IMR-90 (cell line): ENCODE measurements at regions not wholly inside any gene's neighbourhood (a gene's known extent, or its start where the extent isn't known, plus 50 kb on each side); places are given as distances from the start of the nearest gene placed in this dataset.
A peak's percentile ranks its signal among the peaks of the same experiment; 100 is the strongest.

Experiments used
- ATAC-seq: fragments of 200-7000 bp; cut with Tn5 transposase; 2 replicates; pipeline ENCODE4 v1.9.1; 2020; ENCODE audit warnings: low read depth, mild to moderate bottlenecking, moderate library complexity
- BruUV-seq: library from RNA; stranded (reverse); fragments of 400-500 nt; replicated peaks from 2 replicates; lab custom pipeline; 2021; lab: Mats Ljungman, UMichigan
- CTCF ChIA-PET: fragments of 300-600 bp; formaldehyde crosslinking; extraction: SDS; loops from one replicate; lab custom pipeline; 2021; ENCODE audit warnings: antibody characterized with exemption; lab: Yijun Ruan, JAX
- POLR2A ChIA-PET: fragments of 300-600 bp; sonication (Branson Sonifier 250); formaldehyde crosslinking; loops from one replicate; lab custom pipeline; 2022; ENCODE audit warnings: antibody characterized with exemption; ENCODE audit not compliant: unreplicated experiment; lab: Charles Lee
- DNase-seq: peaks from one replicate; pipeline ENCODE4 v3.0.0; 2013
- H2AFZ ChIP-seq: replicated peaks from 2 replicates; pipeline ENCODE3; 2013; ENCODE audit warnings: low read length, mild to moderate bottlenecking; ENCODE audit not compliant: poor library complexity
- H2AK5ac ChIP-seq: 2 replicates; pipeline ENCODE4 v1.6.1; 2013; ENCODE audit warnings: low read depth, low read length, inconsistent platforms
- H2AK9ac ChIP-seq: replicated peaks from 2 replicates; pipeline ENCODE3; 2013; ENCODE audit warnings: mild to moderate bottlenecking, low read depth, low read length, moderate library complexity; ENCODE audit not compliant: poor library complexity
- H2BK120ac ChIP-seq: 2 replicates; pipeline ENCODE4 v1.6.1; 2013; ENCODE audit warnings: low read depth, low read length, inconsistent platforms
- H2BK15ac ChIP-seq: 3 replicates; pipeline ENCODE4 v1.6.1; 2013; ENCODE audit warnings: low read depth, low read length, inconsistent platforms
- H2BK20ac ChIP-seq: 2 replicates; pipeline ENCODE4 v1.6.1; 2013; ENCODE audit warnings: low read depth, mild to moderate bottlenecking, inconsistent platforms, low read length, moderate library complexity
- H2BK5ac ChIP-seq: 2 replicates; pipeline ENCODE4 v1.6.1; 2013; ENCODE audit warnings: mild to moderate bottlenecking, low read depth, low read length, inconsistent platforms; ENCODE audit not compliant: poor library complexity, severe bottlenecking
- H3K14ac ChIP-seq: replicated peaks from 2 replicates; pipeline ENCODE4 v1.6.1; 2013; ENCODE audit warnings: low read depth, low read length, inconsistent platforms
- H3K18ac ChIP-seq: 2 replicates; pipeline ENCODE4 v1.6.1; 2013; ENCODE audit warnings: low read depth, low read length, control low read depth
- H3K23ac ChIP-seq: 2 replicates; pipeline ENCODE4 v1.6.1; 2013; ENCODE audit warnings: low read depth, low read length, inconsistent platforms
- H3K27ac ChIP-seq: 2 replicates; pipeline ENCODE4 v1.5.1; 2013; ENCODE audit warnings: mild to moderate bottlenecking, control low read depth, low read length; ENCODE audit not compliant: insufficient read depth
- H3K27me3 ChIP-seq: 2 replicates; pipeline ENCODE4 v1.6.1; 2013; ENCODE audit warnings: low read length; ENCODE audit not compliant: control insufficient read depth, insufficient read depth
- H3K36me3 ChIP-seq: 2 replicates; pipeline ENCODE4 v1.6.1; 2013; ENCODE audit warnings: low read length, mixed read lengths; ENCODE audit not compliant: control insufficient read depth, insufficient read depth
- H3K4ac ChIP-seq: 2 replicates; pipeline ENCODE4 v1.6.1; 2013; ENCODE audit warnings: low read depth, low read length, inconsistent platforms
- H3K4me1 ChIP-seq: 2 replicates; pipeline ENCODE4 v1.6.1; 2013; ENCODE audit warnings: low read length, mixed read lengths; ENCODE audit not compliant: control insufficient read depth, insufficient read depth
- H3K4me2 ChIP-seq: 2 replicates; pipeline ENCODE4 v1.6.1; 2013; ENCODE audit warnings: low read depth, mild to moderate bottlenecking, control low read depth, low read length, moderate library complexity
- H3K4me3 ChIP-seq: 2 replicates; pipeline ENCODE4 v1.5.1; 2013; ENCODE audit warnings: low read depth, mild to moderate bottlenecking, control low read depth, low read length, moderate library complexity; ENCODE audit not compliant: insufficient read depth
- H3K56ac ChIP-seq: 2 replicates; pipeline ENCODE4 v1.6.1; 2013; ENCODE audit warnings: low read length, inconsistent platforms; ENCODE audit not compliant: insufficient read depth; ENCODE audit errors: extremely low read depth
- H3K79me1 ChIP-seq, 2 experiments: 2 replicates each; pipeline ENCODE4 v1.6.1; 2013; ENCODE audit warnings: low read length in 2 of 2, inconsistent platforms in 1 of 2, low read depth in 1 of 2
- H3K9ac ChIP-seq: 2 replicates; pipeline ENCODE4 v1.6.1; 2013; ENCODE audit warnings: low read depth, low read length, control low read depth
- H3K9me1 ChIP-seq: 2 replicates; pipeline ENCODE4 v1.6.1; 2013; ENCODE audit warnings: low read length, inconsistent platforms; ENCODE audit not compliant: insufficient read depth
- H3K9me3 ChIP-seq: 2 replicates; pipeline ENCODE4 v1.6.1; 2013; ENCODE audit warnings: low read length; ENCODE audit not compliant: control insufficient read depth, insufficient read depth
- H4K20me1 ChIP-seq: 2 replicates; pipeline ENCODE4 v1.6.1; 2013; ENCODE audit warnings: low read length, inconsistent platforms; ENCODE audit not compliant: insufficient read depth
- H4K5ac ChIP-seq: 2 replicates; pipeline ENCODE4 v1.6.1; 2013; ENCODE audit warnings: mild to moderate bottlenecking, low read depth, low read length, control low read depth
- H4K8ac ChIP-seq, 2 experiments: 2 replicates each; pipeline ENCODE4 v1.6.1; 2013; ENCODE audit warnings: low read depth in 2 of 2, low read length in 2 of 2, control low read depth in 1 of 2, inconsistent platforms in 1 of 2
- H4K91ac ChIP-seq: 2 replicates; pipeline ENCODE4 v1.6.1; 2013; ENCODE audit warnings: low read depth, low read length, inconsistent platforms; ENCODE audit not compliant: insufficient read depth
- FOS ChIP-seq: fragments of 150-350 bp; IDR thresholded peaks from 2 replicates; pipeline ENCODE4 v1.6.1; 2016; ENCODE audit warnings: low read depth, low read length
- MAZ ChIP-seq: IDR thresholded peaks from 2 replicates; pipeline ENCODE4 v1.6.1; 2012; ENCODE audit warnings: low read depth, mild to moderate bottlenecking, low read length, improper control_type of control experiment, moderate library complexity, borderline replicate concordance
- POLR2A ChIP-seq: IDR thresholded peaks from 2 replicates; pipeline ENCODE4 v1.6.1; 2012; ENCODE audit warnings: mild to moderate bottlenecking, low read depth, low read length
- WGBS, 2 experiments: methylation state at CpG; one replicate each; pipeline versions ENCODE4 v1.1.5 to v1.1.7; 2013; ENCODE audit warnings: missing lambda C conversion rate in 2 of 2; ENCODE audit not compliant: insufficient read length in 1 of 2; ENCODE audit errors: extremely low coverage in 2 of 2; 5-methylcytosine and 5-hydroxymethylcytosine counted together
- dilution Hi-C: fragments of 300-500 bp; cut with HindIII; formaldehyde crosslinking; loops from one replicate; pipeline ENCODE4 v1.14.3; 2018; ENCODE audit warnings: low sequenced_read_pairs; ENCODE audit not compliant: unreplicated experiment
- in situ Hi-C: fragments of 300-500 bp; cut with MboI; formaldehyde crosslinking; loops from 3 replicates; pipeline ENCODE4 v1.14.3; 2019; ENCODE audit warnings: low sequenced_read_pairs, inconsistent platforms, mixed read lengths
- intact Hi-C: fragments of 100-400 bp; cut with micrococcal nuclease; formaldehyde crosslinking; loops from 2 replicates; pipeline ENCODE4 v1.10.0; 2022

DNA sequence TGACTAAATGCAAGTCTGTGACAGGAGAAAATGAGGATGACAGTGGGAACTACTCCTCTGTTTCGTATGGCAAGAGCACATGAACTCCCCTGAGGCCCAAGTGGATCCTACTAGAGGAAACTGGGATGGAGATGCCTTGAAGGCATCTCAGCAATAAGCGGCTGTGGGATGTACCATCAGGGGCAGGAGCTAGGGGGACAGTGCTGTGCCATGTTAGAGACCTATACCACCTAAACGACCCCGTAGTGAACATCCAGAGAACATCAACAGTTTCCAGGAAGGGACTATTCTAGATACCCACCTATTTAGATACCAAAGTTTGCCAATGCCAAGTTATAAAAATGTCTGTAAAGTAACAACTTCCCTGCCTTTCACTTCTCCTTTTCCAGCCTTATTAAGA, 860.8 kb upstream of the ACVR2A start:
- no peak overlapping the region for H2BK5ac ChIP-seq
- no peak overlapping the region for H2AK5ac ChIP-seq
- H3K23ac ChIP-seq = no peak overlapping the region
- no peak for DNase-seq
- no peak overlapping the region for H3K14ac ChIP-seq
- H2BK120ac ChIP-seq = no peak overlapping the region
- intact Hi-C loops (no loop called here), dilution Hi-C loops (no loop called here), in situ Hi-C loops (no loop called here)
- H3K18ac ChIP-seq = peak overlapping the region; percentile 81; the same call in 1 of the 2 replicates
- no peak overlapping the region for H3K4me3 ChIP-seq
- H2AFZ ChIP-seq = no peak overlapping the region
- H2AK9ac ChIP-seq = no peak overlapping the region
- no peak overlapping the region; the same call in 1 of the 2 replicates for H3K27ac ChIP-seq
- no peak overlapping the region; a peak in 1 of 4 replicates for H4K8ac ChIP-seq
- H2BK15ac ChIP-seq = peak overlapping the region; percentile 27; the same call in 2 of the 3 replicates
- no peak overlapping the region for H3K56ac ChIP-seq
- no peaks in the 10 kb centered on the region for H3K9me3 ChIP-seq
- ChIA-PET CTCF (no interaction called here), POLR2A (no interaction called here)
- no peaks in the 10 kb centered on the region for H3K36me3 ChIP-seq
- peaks cover 2% of the 10 kb centered on the region; the same call in 1 of the 2 replicates for H3K4me1 ChIP-seq
- H3K9me1 ChIP-seq = no peaks in the 10 kb centered on the region
- no peaks in the 10 kb centered on the region for H4K20me1 ChIP-seq
- no CpG with 5 or more reads among the region's 4 CpGs for WGBS, 2 experiments
- no peak overlapping the region for H3K4me2 ChIP-seq
- H3K9ac ChIP-seq = no peak overlapping the region
- no peak overlapping the region; the same call in 1 of the 2 replicates for H4K5ac ChIP-seq
- no peak overlapping the region for H2BK20ac ChIP-seq
- TF ChIP-seq POLR2A (no peak), FOS (no peak), MAZ (no peak)
- H3K27me3 ChIP-seq = no peaks in the 10 kb centered on the region; the same call in 1 of the 2 replicates
- H3K79me1 ChIP-seq = no peaks in the 10 kb centered on the region
- no peak for ATAC-seq
- no TSS peak for BruUV-seq
- no peak overlapping the region for H3K4ac ChIP-seq
- peak overlapping the region; percentile 21; the same call in 1 of the 2 replicates for H4K91ac ChIP-seq
